Muscle of back (tissue), 3 donors: ENCODE measurements at regions not wholly inside any gene's neighbourhood (a gene's known extent, or its start where the extent isn't known, plus 50 kb on each side); places are given as distances from the start of the nearest gene placed in this dataset.
A peak's percentile ranks its signal among the peaks of the same experiment; 100 is the strongest.

Experiments
- DNase-seq, 3 donors: peaks; one replicate each; pipeline versions ENCODE4 v3.0.0 to v3.0.0-alpha.2; 2013

GRCh38 chr5:60185231-60186099, 291.9 kb upstream of the PDE4D start:
- peak; percentile 21 to 70 (median 22) for DNase-seq

GRCh38 chr5:60184606-60185005, 291.1 kb upstream of the PDE4D start:
- DNase-seq, result peak; percentile 16 to 56 (median 18)

GRCh38 chr5:60183881-60184280, 290.4 kb upstream of the PDE4D start:
- DNase-seq, result no peak

- peak in 1 of 3 donors; percentile 7 for DNase-seq
Observed at GRCh38 chr5:60178101-60178500, 284.6 kb upstream of the PDE4D start.

DNA sequence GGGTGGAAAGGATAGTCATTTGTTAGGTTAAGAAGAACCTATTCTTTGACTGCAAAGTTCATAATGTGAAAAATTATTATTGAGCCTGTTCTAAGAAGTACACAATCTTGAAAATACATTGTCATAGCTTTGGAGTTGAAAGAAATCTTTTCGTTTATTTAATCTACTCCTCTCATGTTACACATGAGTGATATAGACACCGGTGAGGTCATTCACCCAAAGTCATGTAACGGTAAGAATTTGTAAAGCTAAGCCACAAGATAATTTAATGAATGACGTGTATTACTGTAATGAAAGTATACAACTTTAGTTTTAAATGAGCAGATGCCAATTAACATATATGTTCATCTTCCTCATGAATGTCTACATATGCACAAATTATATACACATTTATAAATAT, 284.1 kb upstream of the PDE4D start:
- DNase-seq, result no peak

DNA sequence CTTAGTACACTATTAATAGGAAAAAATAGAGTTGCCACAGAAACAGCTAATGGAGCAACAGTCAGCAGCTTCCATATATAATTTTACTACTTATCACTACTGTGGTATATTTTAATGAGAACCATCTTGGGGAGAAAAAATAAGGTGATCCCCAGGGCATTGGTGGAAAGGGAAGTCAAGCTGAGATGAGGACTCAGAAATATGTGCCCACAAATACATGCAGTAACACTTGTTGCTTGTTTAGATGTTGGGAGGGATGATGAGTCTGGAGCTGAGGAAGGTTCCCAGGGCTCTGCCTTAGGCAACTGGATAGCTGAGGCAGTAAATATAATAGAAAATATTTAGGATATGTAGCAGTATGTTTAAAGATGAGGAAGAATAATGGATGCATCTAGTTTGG, 280.1 kb upstream of the PDE4D start:
- DNase-seq, result no peak

DNA sequence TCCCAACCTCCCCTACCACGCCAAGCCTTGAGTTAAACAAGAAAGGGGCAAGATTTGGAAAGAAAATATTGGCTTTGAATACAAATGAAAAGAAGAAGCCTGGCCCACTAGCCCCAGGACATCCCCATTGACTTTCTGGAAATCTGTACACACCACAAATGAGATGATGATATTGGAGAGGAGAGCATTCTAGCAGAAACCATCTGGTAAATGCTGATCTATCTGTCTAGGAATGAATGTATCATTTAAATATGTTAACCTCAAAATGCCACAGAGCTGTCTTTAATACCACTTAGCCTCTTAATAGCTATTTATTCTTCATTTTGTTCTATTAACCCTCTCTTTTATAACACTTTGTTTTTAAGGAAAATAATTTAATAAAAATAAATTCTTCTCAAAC, 270.2 kb upstream of the PDE4D start:
- no peak for DNase-seq

GRCh38 chr5:60162441-60162840, 268.9 kb upstream of the PDE4D start:
- DNase-seq, result no peak

GRCh38 chr5:60161340-60161934, 267.9 kb upstream of the PDE4D start:
- DNase-seq, result no peak

- DNase-seq, result no peak
Observed at GRCh38 chr5:60149081-60149480, 255.6 kb upstream of the PDE4D start.

- DNase-seq, result peak in 1 of 3 donors; percentile 18
Observed at GRCh38 chr5:60148366-60148765, 254.8 kb upstream of the PDE4D start.

DNA sequence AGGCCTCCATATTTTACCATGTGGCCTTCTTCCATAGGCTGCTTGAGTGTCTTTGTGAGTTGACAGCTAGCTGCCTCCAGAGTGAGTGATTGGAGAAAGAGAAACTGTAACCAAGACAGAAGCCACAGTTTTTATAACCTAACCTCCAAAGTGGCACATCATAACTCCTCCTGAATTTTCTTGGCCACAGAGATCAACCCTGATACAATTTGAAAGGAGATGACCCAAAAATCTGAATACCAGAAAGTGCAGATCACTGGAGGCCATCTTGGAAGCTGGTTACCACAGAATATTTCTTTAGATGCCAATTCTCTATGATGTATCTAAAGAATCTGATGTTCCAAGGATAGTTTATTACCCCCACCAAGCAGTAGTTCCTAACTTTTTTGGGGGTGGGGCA, 254.3 kb upstream of the PDE4D start:
- DNase-seq, result no peak

- peak in 2 of 3 donors; percentile 20 to 57 for DNase-seq
Observed at GRCh38 chr5:60143942-60144549, 250.5 kb upstream of the PDE4D start.

GRCh38 chr5:60141119-60141518, 247.6 kb upstream of the PDE4D start:
- DNase-seq, result no peak

GRCh38 chr5:60136841-60137240, 243.3 kb upstream of the PDE4D start:
- DNase-seq, result no peak

GRCh38 chr5:60131504-60131903, 238.0 kb upstream of the PDE4D start:
- DNase-seq, result no peak

DNA sequence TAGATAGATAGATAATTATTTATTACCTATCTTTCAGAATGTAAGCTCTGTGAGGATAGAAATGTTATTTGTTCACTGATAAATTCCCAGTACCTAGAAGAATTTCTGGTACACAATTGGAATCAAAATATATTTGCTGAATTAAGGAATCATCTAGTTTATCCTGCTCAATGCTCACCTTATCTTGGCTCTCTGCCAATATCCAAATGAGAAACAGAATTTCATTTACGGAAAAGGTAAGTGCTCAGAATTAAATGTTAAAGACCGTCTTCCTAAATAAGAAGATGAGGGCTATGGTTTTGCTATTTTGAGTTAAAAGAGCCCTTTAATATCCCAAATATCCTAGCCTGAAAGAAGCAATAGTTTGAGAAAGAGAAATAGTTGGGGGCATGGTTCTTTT, 232.1 kb upstream of the PDE4D start:
- DNase-seq, result no peak

DNA sequence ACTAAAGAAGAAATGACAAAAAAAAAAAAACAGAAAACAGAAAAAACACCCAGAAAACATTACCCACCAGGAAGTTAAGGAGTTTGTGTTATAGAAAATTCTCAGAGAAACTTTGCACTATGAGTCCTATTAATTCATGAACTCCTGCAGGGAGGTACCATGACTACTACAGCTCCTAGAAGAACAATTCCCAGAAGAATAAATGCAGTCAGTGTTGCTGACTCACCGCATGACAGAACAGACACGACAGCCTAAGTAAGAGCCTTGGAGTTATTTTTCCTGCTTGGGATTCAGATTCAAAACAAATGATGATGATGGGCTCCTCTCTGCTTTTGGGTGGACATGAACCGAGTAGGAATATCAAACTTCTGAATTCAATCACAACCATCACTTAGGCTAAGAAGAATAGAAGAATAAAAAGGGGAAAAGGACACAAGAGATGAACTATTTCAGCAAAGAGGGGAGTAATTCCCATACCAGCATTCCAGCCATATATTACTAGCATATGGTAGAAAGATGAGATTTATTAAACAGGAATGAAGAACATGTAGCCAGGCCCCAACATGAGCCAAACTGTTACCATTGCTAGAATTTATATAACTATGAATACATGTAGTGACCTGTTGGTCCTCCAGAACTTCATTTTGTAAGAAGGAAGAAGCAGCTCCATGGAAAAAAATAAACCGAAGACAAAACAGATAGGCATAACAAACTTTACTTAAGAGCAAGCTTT, 209.6 kb upstream of the PDE4D start:
- peak in 2 of 3 donors; percentile 5 to 56 for DNase-seq

DNA sequence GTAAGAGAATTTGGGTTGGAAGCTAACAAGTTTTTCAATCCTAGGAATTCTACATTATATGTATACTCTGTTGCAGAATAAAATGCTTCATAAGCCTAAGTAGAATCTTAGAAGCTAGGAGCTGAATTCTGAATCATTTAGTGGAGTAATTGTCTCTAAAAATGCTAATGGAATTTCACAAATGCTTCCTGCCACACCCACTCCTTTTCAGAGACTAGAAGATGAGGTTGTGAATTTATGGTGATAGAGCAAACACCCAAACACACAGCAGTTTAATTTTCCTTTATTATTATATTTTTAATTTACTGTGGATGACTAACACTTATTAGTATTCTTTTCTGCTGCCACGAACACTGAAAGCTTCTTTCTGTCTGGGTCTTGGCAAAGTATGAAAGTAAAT, 208.0 kb upstream of the PDE4D start:
- DNase-seq, result no peak

DNA sequence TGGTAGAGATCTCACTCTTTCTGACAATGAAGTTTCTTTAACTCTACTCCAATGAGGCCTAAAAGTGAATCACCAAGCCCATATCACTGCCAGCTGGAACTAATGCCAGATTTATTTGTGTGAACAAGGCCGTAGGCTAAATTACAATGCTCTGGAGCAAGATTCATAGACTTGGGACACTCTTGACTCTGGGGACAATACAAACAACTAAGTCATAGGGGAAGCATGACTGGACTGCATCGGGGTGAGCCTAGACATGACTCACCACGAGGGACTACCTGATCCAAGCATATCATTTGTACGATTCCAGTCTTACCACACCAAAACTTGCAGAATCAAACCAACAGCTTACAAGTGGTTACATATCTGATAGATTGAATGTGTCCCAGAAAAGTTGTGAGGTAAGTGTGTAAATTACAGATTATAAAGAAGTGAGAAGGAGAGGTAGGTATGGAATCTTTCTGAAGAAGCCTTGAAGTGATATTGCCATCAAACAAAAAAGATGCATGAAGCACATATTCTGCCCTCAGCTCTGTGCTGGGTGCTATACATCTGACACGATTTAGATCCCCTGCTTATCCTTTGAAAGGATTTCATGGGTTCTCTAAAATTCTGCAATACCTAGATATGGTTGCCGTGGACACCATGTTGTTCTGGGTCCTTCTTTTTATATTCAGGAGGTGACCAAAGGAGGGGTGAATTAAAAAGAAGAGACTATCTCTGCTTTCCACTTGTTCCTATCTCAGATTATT, 199.3 kb upstream of the PDE4D start:
- peak in 1 of 3 donors; percentile 25 for DNase-seq

DNA sequence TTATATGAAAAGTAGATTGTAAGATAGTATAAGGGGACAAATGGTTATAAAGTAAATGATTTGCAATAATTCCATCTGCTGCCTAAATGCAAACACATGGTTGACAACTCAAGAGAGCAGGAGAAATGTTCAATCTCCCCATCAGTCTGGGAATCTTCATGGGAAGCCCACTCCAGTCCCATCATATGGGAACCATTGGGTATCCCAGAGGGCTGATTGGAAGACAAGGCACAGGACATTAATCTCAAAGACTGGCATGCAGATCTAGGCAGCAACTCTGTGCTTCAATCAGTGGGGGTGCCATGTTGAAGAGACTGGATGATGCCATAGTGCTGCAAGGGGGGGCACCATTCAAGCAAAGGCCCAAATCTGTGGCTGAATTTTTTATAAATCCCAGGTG, 193.1 kb upstream of the PDE4D start:
- DNase-seq, result no peak

- no peak for DNase-seq
Observed at GRCh38 chr5:60084226-60084625, 190.7 kb upstream of the PDE4D start.
